ENCODE measurements at regions not wholly inside any gene's neighbourhood (a gene's known extent, or its start where the extent isn't known, plus 50 kb on each side); places are given as distances from the start of the nearest gene placed in this dataset.

DNA sequence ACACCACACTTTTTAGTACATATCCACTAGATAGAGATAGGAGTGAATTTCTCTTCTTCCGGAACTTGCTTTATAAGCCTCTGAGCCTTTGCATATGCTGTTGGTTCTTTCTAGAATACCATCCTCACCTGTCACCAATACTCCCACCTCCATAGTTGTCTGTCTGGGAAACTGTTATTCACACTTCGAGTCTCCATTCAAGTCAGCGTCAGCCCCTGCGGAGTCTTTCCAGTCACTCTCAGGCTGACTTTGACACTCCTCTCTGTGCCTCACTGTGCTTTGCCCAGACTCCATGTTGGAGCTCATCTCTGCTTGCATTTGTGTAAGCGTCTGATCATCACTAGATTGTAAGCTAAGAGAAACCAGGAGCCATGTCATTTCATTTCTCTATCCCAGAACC lies 66.5 kb upstream of the NRBF2 start:
- TF ChIP-seq, protein P1, sequence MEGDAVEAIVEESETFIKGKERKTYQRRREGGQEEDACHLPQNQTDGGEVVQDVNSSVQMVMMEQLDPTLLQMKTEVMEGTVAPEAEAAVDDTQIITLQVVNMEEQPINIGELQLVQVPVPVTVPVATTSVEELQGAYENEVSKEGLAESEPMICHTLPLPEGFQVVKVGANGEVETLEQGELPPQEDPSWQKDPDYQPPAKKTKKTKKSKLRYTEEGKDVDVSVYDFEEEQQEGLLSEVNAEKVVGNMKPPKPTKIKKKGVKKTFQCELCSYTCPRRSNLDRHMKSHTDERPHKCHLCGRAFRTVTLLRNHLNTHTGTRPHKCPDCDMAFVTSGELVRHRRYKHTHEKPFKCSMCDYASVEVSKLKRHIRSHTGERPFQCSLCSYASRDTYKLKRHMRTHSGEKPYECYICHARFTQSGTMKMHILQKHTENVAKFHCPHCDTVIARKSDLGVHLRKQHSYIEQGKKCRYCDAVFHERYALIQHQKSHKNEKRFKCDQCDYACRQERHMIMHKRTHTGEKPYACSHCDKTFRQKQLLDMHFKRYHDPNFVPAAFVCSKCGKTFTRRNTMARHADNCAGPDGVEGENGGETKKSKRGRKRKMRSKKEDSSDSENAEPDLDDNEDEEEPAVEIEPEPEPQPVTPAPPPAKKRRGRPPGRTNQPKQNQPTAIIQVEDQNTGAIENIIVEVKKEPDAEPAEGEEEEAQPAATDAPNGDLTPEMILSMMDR (IDR thresholded peaks at IDR 0.05): no peak
- TF ChIP-seq POLR2A (IDR thresholded peaks at IDR 0.05): no peak
